ENCODE measurements at regions not wholly inside any gene's neighbourhood (a gene's known extent, or its start where the extent isn't known, plus 50 kb on each side); places are given as distances from the start of the nearest gene placed in this dataset.

DNA sequence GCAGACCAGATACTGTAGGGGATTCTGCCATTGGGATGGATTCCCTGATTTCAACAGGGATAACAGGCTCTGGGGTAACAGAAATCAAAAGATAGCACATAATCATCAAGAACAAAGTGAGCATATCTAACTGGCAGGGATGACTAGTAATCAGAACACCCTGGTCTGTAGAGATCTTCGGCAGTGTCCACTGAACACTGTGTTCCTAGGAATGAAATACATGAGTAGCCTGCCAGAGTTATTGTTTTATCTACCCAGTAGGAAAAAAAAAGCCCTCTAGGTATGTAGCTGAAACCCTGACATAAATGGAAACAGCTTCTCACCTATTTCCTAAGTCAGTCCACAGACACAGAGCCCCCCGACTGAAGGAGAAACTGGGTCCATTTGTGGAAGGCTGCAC is 340.3 kb upstream of the ZNF385D start:
- TF ChIP-seq, protein P1, sequence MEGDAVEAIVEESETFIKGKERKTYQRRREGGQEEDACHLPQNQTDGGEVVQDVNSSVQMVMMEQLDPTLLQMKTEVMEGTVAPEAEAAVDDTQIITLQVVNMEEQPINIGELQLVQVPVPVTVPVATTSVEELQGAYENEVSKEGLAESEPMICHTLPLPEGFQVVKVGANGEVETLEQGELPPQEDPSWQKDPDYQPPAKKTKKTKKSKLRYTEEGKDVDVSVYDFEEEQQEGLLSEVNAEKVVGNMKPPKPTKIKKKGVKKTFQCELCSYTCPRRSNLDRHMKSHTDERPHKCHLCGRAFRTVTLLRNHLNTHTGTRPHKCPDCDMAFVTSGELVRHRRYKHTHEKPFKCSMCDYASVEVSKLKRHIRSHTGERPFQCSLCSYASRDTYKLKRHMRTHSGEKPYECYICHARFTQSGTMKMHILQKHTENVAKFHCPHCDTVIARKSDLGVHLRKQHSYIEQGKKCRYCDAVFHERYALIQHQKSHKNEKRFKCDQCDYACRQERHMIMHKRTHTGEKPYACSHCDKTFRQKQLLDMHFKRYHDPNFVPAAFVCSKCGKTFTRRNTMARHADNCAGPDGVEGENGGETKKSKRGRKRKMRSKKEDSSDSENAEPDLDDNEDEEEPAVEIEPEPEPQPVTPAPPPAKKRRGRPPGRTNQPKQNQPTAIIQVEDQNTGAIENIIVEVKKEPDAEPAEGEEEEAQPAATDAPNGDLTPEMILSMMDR (IDR thresholded peaks at IDR 0.05; ENCODE audit: extremely low read depth in 1 of 2, insufficient read depth in 1 of 2, low read depth in 1 of 2, low read length in 2 of 2) = no peak
- TF ChIP-seq POLR2A (IDR thresholded peaks at IDR 0.05; ENCODE audit: low read depth, low read length) (no peak), FOS (IDR thresholded peaks at IDR 0.05; ENCODE audit: borderline replicate concordance, insufficient read depth, low read length) (no peak), JUN (IDR thresholded peaks at IDR 0.05; ENCODE audit: borderline replicate concordance, insufficient read depth, insufficient read length, low read depth) (no peak), POLR2AphosphoS5 (IDR thresholded peaks at IDR 0.05; ENCODE audit: insufficient read depth, low read depth, low read length) (no peak), EZH2 (IDR thresholded peaks at IDR 0.05; ENCODE audit: borderline replicate concordance, low read depth, low read length, severe bottlenecking) (no peak), MYC (IDR thresholded peaks at IDR 0.05; ENCODE audit: low read depth, low read length) (no peak), GATA2 (IDR thresholded peaks at IDR 0.05; ENCODE audit: insufficient read depth, insufficient read length, low read depth, low read length) (no peak)
- TF ChIP-seq, protein P2, sequence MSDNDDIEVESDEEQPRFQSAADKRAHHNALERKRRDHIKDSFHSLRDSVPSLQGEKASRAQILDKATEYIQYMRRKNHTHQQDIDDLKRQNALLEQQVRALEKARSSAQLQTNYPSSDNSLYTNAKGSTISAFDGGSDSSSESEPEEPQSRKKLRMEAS (IDR thresholded peaks at IDR 0.05; ENCODE audit: insufficient read depth, insufficient read length) = no peak

Measured in endothelial cell of umbilical vein (primary cell).